HG03280 (cell line): ENCODE measurements at regions not wholly inside any gene's neighbourhood (a gene's known extent, or its start where the extent isn't known, plus 50 kb on each side); places are given as distances from the start of the nearest gene placed in this dataset.
"Not testable (repeated sequence)": the region's sequence is repeated elsewhere in the genome, so short reads cannot be mapped to it uniquely, and the experiment has no call there.

ENCODE experiments used
- ATAC-seq: cut with Tn5 transposase; IDR thresholded peaks from one replicate; pipeline ENCODE4 v1.9.1; 2021; ENCODE audit warnings: mild to moderate bottlenecking, moderate library complexity; ENCODE audit not compliant: unreplicated experiment

GRCh38 chr1:233722212-233722979 is 108.5 kb downstream of the KCNK1 start:
- ATAC-seq = no peak

- no peak for ATAC-seq
Observed at GRCh38 chr1:233723387-233723786, 109.5 kb downstream of the KCNK1 start.

GRCh38 chr1:233724131-233724631 is 110.3 kb downstream of the KCNK1 start:
- ATAC-seq = not testable (repeated sequence)

DNA sequence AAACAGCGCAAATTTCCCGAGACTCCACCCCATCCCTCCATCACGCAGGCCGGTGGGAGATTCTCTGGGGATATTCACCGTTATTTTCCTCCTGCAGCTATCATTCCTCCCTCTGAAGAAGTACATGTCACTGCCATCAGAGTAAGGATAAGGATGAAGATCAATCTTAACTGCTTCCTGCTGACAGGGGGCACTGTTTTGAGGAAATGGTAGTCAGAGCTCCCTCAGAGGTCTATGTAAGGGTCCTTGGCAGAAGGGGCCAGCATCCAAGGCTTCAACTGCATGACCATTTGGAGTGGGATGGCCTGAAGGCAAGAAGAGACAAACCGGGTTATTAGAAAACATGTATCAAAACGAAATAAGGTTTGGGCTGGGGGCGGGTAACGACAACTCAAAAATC is 111.5 kb downstream of the KCNK1 start:
- no peak for ATAC-seq

DNA sequence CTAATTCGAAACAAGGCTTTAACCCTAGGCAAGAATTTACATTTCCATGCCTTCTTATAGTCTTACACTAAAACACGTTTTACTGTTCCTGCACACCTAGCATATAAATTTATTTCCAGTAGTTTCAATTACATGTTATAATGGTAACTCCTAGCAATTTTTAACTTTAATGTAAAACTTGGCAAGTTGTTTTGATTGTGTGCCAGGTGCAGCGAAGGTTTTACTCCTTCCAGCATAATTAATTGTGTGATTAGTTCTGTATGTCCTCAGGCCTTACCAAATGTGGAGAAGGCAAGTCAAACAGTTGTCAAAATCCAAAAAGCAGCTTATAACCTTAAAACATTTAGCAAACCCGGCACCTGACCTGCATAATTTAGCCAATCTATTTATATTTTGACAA is 114.8 kb downstream of the KCNK1 start:
- no peak for ATAC-seq

GRCh38 chr1:233730380-233730779 is 116.5 kb downstream of the KCNK1 start:
- no peak for ATAC-seq

GRCh38 chr1:233730809-233731208 is 116.9 kb downstream of the KCNK1 start:
- no peak for ATAC-seq

- ATAC-seq = no peak
Observed at GRCh38 chr1:233732206-233732605, 118.3 kb downstream of the KCNK1 start.

- ATAC-seq = no peak
Observed at GRCh38 chr1:233734456-233734855, 120.5 kb downstream of the KCNK1 start.

DNA sequence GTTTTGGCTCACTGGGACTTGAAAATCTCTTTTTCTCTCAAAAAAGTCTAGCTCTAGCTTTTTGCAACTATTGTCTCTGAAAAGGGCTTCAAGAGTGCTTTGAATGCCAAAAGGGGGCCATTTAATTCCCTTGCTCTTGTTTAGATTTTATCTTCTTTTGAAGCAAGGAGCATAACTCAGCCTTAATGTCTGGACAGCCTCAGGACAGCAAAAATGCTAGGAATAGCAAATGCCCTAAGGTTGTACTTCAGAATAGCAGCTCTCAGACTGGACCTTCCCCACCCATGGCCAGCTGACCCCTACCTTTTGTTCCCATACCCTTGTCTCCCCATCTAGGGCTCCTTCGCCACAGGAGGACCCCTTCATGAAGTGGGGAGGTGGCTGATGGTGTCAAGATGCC is 121.4 kb downstream of the KCNK1 start:
- no peak for ATAC-seq

DNA sequence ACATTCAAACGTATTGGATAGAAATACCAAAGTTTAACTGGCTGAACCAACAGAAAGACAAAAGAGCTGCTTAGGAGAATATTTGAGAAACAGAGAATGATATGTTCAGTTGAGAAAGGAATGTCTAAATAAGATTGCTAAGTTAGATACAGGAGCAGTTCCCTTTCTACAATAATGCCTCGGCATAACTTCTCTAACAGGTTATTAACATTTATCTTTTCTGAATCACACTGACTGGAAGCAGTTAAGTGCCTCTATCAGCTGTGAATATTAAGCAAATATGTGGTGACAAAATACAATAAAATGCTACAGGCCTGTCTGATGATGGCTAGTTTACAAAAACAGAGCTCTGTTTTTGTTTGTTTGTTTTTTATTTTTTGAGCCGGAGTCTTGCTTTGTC is 121.9 kb downstream of the KCNK1 start:
- no peak for ATAC-seq

GRCh38 chr1:233737341-233737740 is 123.4 kb downstream of the KCNK1 start:
- ATAC-seq = no peak

GRCh38 chr1:233738396-233738795 is 124.5 kb downstream of the KCNK1 start:
- ATAC-seq = no peak

- ATAC-seq = no peak
Observed at GRCh38 chr1:233738850-233739249, 124.9 kb downstream of the KCNK1 start.

DNA sequence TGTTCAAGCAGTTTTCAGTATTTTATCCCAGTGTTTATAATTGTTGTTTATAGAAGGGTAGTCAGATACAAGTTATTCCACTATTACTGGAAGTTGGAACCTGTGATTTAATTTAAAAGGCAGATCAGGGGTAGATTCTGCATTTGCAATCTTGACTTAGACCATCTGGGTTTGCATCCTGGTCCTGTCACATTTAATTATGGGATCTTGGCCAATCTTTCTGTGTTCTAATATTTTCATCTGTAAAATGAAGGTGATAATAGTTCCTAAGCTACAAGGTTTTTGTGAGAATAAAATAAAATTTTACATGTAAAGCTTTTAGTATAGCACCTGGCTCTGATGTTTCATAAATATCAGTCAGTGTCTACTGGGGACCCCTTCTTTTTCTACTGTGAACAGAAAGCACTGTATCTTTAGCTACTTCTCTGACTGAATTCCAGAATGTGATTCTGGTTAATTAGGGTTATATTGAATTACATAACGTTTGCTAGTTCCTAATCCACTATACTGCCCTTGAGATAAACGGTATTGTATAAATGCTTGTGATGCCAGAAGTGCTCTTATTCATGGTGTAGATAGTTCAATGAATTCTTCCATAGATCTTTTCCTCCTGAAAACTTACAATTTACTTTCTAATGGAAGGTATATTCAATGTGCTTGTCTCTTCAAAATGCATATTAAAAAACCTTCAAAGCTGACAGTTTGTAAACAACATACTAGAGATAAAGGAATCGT is 131.0 kb downstream of the KCNK1 start:
- no peak for ATAC-seq

DNA sequence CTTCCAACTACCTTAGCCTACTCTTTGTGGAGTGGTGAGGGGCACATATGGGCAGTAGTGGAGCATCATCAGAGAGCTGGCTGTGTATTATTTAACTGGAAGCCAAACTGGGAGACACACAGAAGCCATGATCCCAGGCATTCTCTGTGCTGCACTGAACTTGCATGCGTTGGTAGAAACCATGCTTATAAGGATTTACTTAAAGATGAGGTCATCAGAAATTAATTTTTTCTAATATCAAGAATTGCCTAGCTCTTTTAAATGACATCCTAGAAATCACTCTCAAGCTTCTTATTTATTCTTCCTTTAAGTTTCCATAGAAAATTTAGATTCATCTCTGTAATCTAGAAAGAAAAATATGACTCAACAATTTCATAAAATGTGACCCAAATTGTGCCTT is 136.2 kb downstream of the KCNK1 start:
- ATAC-seq = no peak

GRCh38 chr1:233759665-233760064 is 144.8 kb upstream of the SLC35F3 start:
- ATAC-seq = no peak

- ATAC-seq = not testable (repeated sequence)
Observed at GRCh38 chr1:233764304-233764703, 140.2 kb upstream of the SLC35F3 start.

DNA sequence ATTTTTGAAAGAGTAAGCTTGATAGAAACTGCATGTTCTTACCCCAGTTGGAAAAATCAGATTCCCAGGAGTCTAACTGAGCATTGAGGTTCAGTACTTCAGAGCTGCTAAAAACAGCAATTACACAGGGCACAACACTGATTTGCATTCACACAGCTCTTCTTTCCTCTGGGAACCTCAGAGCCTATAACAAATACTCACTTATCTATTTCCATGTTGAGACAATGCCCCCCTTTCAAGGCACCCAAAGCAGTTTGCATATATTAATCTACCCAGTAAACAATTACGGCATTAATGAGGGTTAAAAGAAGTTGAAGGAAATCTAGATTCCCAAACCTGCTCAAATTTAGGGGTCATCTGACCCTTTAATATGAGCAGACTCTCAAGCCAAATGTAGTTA is 126.9 kb upstream of the SLC35F3 start:
- no peak for ATAC-seq

- ATAC-seq = no peak
Observed at GRCh38 chr1:233780049-233780448, 124.4 kb upstream of the SLC35F3 start.

DNA sequence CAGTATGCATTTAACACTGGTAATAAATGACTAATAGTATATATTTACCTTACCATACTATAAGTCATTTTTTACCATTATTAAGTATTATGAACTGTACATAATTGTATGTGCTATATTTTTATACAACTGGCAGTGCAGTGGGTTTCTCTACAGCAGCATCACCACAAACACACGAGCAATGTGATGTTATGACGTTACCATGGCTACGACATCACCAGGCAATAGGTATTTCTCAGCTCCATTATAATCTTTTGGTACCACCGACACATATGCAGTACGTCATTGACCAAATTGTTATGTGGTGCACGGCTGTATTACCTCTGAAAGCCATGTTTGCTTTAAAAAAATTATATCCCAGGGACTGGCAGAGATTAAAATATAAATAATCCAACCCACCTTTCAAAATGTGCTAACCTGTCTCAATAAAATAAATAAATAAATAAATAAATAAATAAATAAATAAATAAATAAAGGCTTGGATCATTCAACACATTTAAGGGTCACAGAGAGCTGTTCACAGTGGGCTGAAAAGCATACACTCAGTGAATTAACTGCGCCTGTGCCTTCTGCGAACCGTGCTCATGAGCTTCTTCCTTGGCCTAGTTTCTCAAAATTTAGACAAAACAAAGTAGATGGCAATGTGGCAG is 121.4 kb upstream of the SLC35F3 start:
- ATAC-seq = no peak

DNA sequence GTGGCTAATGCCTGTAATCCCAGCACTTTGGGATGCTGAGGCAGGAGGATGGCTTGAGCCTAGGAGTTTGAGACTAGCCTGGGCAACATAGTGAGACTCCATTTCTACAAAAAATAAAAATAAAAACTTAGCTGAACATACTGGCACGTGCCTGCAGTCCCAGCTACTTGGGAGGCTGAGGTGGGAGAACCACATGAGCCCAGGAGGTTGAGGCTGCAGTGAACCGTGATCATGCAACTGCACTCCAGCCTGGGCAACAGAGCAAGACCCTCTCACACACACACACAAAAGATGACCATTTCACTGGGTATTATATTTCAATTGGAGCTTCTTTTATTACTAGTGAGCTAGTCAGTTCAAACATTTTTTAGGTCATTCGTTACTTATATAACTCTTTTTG is 116.9 kb upstream of the SLC35F3 start:
- ATAC-seq = no peak
